ENCODE measurements at regions not wholly inside any gene's neighbourhood (a gene's known extent, or its start where the extent isn't known, plus 50 kb on each side); places are given as distances from the start of the nearest gene placed in this dataset.
A peak's percentile ranks its signal among the peaks of the same experiment; 100 is the strongest.
"Not testable (repeated sequence)": the region's sequence is repeated elsewhere in the genome, so short reads cannot be mapped to it uniquely, and the experiment has no call there.

DNA sequence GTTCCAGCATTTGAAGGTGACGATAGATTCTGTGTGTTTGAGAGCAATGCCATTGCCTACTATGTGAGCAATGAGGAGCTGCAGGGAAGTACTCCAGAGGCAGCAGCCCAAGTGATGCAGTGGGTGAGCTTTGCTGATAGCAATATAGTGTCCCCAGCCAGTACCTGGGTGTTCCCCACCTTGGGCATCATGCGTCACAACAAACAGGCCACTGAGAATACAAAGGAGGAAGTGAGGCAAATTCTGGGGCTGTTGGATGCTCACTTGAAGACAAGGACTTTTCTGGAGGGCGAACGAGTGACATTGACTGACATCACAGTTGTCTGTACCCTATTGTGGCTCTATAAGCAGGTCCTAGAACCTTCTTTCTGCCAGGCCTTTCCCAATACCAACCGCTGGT lies 142.0 kb downstream of the PLS3 start:
- no peak for DNase-seq
- TF ChIP-seq, protein P1, sequence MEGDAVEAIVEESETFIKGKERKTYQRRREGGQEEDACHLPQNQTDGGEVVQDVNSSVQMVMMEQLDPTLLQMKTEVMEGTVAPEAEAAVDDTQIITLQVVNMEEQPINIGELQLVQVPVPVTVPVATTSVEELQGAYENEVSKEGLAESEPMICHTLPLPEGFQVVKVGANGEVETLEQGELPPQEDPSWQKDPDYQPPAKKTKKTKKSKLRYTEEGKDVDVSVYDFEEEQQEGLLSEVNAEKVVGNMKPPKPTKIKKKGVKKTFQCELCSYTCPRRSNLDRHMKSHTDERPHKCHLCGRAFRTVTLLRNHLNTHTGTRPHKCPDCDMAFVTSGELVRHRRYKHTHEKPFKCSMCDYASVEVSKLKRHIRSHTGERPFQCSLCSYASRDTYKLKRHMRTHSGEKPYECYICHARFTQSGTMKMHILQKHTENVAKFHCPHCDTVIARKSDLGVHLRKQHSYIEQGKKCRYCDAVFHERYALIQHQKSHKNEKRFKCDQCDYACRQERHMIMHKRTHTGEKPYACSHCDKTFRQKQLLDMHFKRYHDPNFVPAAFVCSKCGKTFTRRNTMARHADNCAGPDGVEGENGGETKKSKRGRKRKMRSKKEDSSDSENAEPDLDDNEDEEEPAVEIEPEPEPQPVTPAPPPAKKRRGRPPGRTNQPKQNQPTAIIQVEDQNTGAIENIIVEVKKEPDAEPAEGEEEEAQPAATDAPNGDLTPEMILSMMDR (IDR thresholded peaks at IDR 0.05) = no peak
- TF ChIP-seq POLR2A (IDR thresholded peaks at IDR 0.05) = no peak
- Histone ChIP-seq H3K4me1 (no peaks in the 10 kb centered on the region), H3K27me3 (no peaks in the 10 kb centered on the region), H3K27ac (no peak overlapping the region), H3K9me3 (no peaks in the 10 kb centered on the region), H3K36me3 (ENCODE audit: low read depth, missing control alignments) (no peaks in the 10 kb centered on the region), H3K4me3 (no peak overlapping the region)
- 93 to 100% methylated on average over 1 to 5 of the region's 5 CpGs for WGBS, 2 donors
- intact Hi-C loops (cut with DNase I; ENCODE audit: low total_unique reads) = no loop called here

DNA sequence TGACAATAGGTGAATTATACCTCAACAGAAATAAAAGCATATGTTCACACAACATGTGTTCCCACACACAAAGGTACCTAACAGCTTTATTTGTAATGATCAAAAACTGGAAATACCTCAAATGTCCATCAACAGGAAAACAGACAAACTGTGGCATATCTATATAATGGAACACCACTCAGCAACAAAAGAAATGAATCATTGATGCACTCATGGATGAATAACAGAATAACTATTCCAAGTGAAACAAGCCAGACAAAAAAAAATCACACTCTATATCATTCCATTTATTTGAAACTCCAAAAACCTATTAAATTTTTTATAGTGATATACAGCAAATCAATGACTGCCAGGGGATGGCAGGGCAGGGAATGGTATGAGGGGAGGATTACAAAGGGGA lies 148.1 kb downstream of the PLS3 start:
- no peaks in the 10 kb centered on the region for H3K36me3 ChIP-seq (ENCODE audit: low read depth, missing control alignments)
- intact Hi-C loops (cut with DNase I; ENCODE audit: low total_unique reads) = no loop called here
- TF ChIP-seq, protein P1 (IDR thresholded peaks at IDR 0.05) = no peak
- TF ChIP-seq POLR2A (IDR thresholded peaks at IDR 0.05) = no peak
- DNase-seq = no peak
- H3K4me3 ChIP-seq = no peak overlapping the region
- H3K9me3 ChIP-seq = no peaks in the 10 kb centered on the region
- H3K27me3 ChIP-seq = no peaks in the 10 kb centered on the region
- H3K27ac ChIP-seq = no peak overlapping the region
- no peaks in the 10 kb centered on the region for H3K4me1 ChIP-seq

DNA sequence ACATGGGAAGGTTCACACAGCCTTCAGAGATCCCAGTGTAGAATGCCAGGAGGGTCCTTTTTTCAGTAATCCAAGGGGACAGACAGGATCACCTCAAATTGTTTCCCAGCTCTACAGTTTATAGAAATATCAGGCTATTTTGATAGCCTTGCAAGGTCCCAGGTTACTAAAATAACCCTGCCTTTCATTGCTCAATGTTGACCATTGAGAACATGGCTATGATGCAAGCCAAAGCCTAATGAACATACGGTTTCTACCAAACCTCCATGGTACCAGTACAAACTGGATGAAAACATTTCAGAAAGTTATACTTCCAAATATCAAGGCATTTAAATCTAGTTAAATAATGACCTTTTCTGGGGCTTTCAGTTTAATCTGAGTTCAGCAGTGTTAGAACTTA lies 151.5 kb downstream of the PLS3 start:
- 83 to 100% methylated on average over 1 of the region's 1 CpG for WGBS, 2 donors
- DNase-seq = no peak
- Histone ChIP-seq H3K4me3 (no peak overlapping the region), H3K9me3 (no peaks in the 10 kb centered on the region), H3K27ac (no peak overlapping the region), H3K27me3 (no peaks in the 10 kb centered on the region), H3K36me3 (ENCODE audit: low read depth, missing control alignments) (no peaks in the 10 kb centered on the region), H3K4me1 (no peaks in the 10 kb centered on the region)
- intact Hi-C loops (cut with DNase I; ENCODE audit: low total_unique reads) = no loop called here
- TF ChIP-seq, protein P1 (IDR thresholded peaks at IDR 0.05) = no peak
- TF ChIP-seq POLR2A (IDR thresholded peaks at IDR 0.05) = no peak

DNA sequence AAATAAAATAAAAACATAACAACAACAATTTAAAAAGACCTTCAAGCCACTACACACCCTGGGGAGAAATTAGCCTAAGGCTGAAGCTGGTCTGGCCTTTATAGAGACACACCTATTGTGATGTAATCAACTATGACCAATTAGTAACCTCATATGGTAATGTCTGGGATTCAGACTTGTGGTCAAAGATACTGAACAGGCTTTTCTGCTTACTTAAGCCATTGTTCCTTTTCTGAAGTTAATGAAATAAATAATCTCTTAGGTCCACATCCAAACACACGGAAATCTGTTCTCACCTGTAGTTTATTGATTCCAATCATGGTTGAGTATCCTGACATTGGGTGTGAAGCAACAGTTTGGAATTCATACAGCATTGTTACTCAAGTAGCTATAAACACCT lies 152.5 kb downstream of the PLS3 start:
- no peaks in the 10 kb centered on the region for H3K36me3 ChIP-seq (ENCODE audit: low read depth, missing control alignments)
- no peaks in the 10 kb centered on the region for H3K9me3 ChIP-seq
- H3K27me3 ChIP-seq = no peaks in the 10 kb centered on the region
- H3K4me3 ChIP-seq = no peak overlapping the region
- no peak for TF ChIP-seq POLR2A (IDR thresholded peaks at IDR 0.05)
- TF ChIP-seq, protein P1 (IDR thresholded peaks at IDR 0.05) = no peak
- no peaks in the 10 kb centered on the region for H3K4me1 ChIP-seq
- no peak for DNase-seq
- intact Hi-C loops (cut with DNase I; ENCODE audit: low total_unique reads) = no loop called here
- no peak overlapping the region for H3K27ac ChIP-seq
- 85 to 100% methylated on average over 1 of the region's 1 CpG for WGBS, 2 donors

DNA sequence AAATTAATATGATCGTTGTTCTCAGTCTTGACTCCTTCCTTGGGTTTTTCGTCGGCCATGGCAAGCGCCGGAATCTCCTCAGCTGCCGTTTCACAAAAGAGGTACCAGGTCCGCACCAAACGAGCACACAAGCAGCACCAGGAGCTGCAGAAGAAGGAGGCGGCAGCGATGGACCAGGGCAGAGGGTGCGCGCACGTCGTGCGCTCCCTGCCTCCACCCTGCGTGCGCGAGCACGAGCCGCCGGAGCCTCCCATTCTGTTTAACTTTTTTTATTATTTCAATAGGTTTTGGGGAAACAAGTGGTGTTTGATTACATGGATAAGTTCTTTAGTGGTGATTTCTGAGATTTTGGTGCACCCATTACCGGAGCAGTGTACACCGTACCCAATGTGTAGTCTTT lies 158.2 kb downstream of the PLS3 start:
- 63 to 85% methylated on average over 19 to 23 of the region's 23 CpGs for WGBS, 2 donors
- peak; percentile 13 for DNase-seq
- no peaks in the 10 kb centered on the region for H3K9me3 ChIP-seq
- no peaks in the 10 kb centered on the region for H3K27me3 ChIP-seq
- no peak for TF ChIP-seq POLR2A (IDR thresholded peaks at IDR 0.05)
- TF ChIP-seq, protein P1 (IDR thresholded peaks at IDR 0.05) = no peak
- H3K4me1 ChIP-seq = no peaks in the 10 kb centered on the region
- H3K36me3 ChIP-seq (ENCODE audit: low read depth, missing control alignments) = no peaks in the 10 kb centered on the region
- H3K4me3 ChIP-seq = no peak overlapping the region
- intact Hi-C loops (cut with DNase I; ENCODE audit: low total_unique reads) = no loop called here
- H3K27ac ChIP-seq = no peak overlapping the region

DNA sequence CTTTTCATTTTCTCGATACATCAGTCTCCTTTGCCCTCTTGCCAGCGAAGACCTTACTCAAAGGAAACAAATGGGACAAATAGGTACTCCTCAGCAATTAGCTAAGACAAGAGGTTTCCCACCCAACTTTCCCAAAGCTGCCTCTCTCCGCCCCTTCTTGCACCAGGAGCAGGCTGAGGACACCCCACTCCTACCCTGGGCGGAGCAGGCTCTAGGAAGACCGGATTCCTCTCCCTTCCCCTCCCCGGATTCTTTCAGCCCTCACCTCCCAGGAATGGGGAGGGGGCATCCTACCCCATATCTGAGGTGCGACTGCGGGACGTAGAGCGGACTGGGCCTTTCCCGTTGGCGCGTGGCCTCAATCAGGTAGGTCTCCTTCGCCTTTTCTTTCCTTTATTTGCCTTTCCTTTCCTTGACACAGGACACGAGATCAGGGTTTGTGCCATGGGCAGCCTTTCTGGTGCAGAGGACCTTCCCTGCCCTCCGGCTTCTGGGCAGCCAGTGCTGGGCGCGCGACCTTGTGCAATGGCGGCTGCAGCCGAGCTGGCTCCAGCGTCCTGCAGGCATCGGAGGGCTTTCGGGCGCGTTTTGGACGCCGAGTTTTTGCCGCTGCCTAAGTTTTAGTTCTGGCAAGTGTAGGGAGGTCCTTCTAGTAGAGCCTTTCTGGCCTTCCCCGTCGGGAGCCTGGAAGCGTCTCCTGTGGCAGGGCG lies 161.9 kb downstream of the PLS3 start:
- H3K27me3 ChIP-seq; H3K4me3 ChIP-seq; H3K9me3 ChIP-seq; H3K36me3 ChIP-seq (ENCODE audit: low read depth, missing control alignments); H3K4me1 ChIP-seq; H3K27ac ChIP-seq; intact Hi-C loops (cut with DNase I; ENCODE audit: low total_unique reads); DNase-seq: not testable (repeated sequence)
- no CpG with 5 or more reads among the region's 33 CpGs for WGBS, 2 donors

DNA sequence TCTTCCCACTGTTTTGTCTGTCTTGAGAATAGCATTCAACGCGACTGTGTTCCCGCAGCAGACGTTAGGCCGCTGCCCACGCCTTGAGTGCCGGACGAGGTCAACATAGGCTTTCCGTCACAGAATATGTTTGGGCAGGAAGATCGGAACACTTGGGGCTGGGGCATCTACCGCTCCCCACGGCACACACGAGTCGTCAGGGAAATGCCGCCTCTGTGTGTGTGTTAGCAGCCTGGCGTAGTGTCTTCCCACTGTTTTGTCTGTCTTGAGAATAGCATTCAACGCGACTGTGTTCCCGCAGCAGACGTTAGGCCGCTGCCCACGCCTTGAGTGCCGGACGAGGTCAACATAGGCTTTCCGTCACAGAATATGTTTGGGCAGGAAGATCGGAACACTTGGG lies 164.4 kb downstream of the PLS3 start:
- no CpG with 5 or more reads among the region's 26 CpGs for WGBS, 2 donors
- not testable (repeated sequence) for H3K4me1 ChIP-seq

More for the DNA sequence above, 164.4 kb downstream of the PLS3 start:
- DNase-seq; H3K9me3 ChIP-seq; intact Hi-C loops (cut with DNase I; ENCODE audit: low total_unique reads); H3K27me3 ChIP-seq; H3K36me3 ChIP-seq (ENCODE audit: low read depth, missing control alignments); H3K4me3 ChIP-seq; H3K27ac ChIP-seq: not testable (repeated sequence)

Measured in testis (tissue), 2 donors.